Endothelial cell of umbilical vein (primary cell): ENCODE measurements at regions not wholly inside any gene's neighbourhood (a gene's known extent, or its start where the extent isn't known, plus 50 kb on each side); places are given as distances from the start of the nearest gene placed in this dataset.

Experiments used
- BruUV-seq: library from RNA; stranded (reverse); fragments of 400-500 nt; replicated peaks from 2 replicates; lab custom pipeline; 2021; lab: Mats Ljungman, UMichigan
- CTCF ChIA-PET: fragments of 300-600, 350-600 bp; sonication (Branson Sonifier 250); formaldehyde crosslinking; loops from one replicate; lab custom pipeline; 2021; ENCODE audit warnings: antibody characterized with exemption, inconsistent platforms; lab: Charles Lee
- POLR2A ChIA-PET: fragments of 300-600, 350-600 bp; sonication (Branson Sonifier 250); formaldehyde crosslinking; loops from one replicate; lab custom pipeline; 2021; ENCODE audit warnings: antibody characterized with exemption, inconsistent platforms; lab: Charles Lee
- DNase-seq: peaks from one replicate; pipeline ENCODE4 v3.0.0-alpha.2; 2011; ENCODE audit warnings: low read depth, low spot score
- FAIRE-seq: peaks from 2 replicates; lab custom pipeline; 2011; peaks lifted over from hg19 to GRCh38; lab: Jason Lieb, UNC
- H2AFZ ChIP-seq: 2 replicates; pipeline ENCODE4 v1.6.0; 2012; ENCODE audit warnings: low read depth, low read length, control low read depth, inconsistent platforms
- H3K27ac ChIP-seq: 2 replicates; pipeline ENCODE4 v1.5.1; 2011; ENCODE audit warnings: low read depth, mild to moderate bottlenecking, control low read depth, low read length, moderate library complexity; ENCODE audit not compliant: insufficient read depth
- H3K27me3 ChIP-seq, 2 experiments: 2 replicates each; pipeline versions ENCODE4 v1.6.0 to v1.6.1; 2011; ENCODE audit warnings: low read length in 2 of 2, mixed read lengths in 1 of 2; ENCODE audit not compliant: control insufficient read depth in 2 of 2, insufficient read depth in 2 of 2
- H3K36me3 ChIP-seq, 2 experiments: 2 replicates in 1 of 2; 3 replicates in 1 of 2; pipeline ENCODE4 v1.5.1; 2011; ENCODE audit warnings: low read length in 2 of 2, mild to moderate bottlenecking in 1 of 2, moderate library complexity in 1 of 2; ENCODE audit not compliant: control insufficient read depth in 2 of 2, insufficient read depth in 2 of 2; ENCODE audit errors: extremely low read depth in 1 of 2
- H3K4me1 ChIP-seq: 3 replicates; pipeline ENCODE4 v1.5.1; 2011; ENCODE audit warnings: mild to moderate bottlenecking, low read length; ENCODE audit not compliant: control insufficient read depth, insufficient read depth; ENCODE audit errors: extremely low read depth
- H3K4me2 ChIP-seq: 2 replicates; pipeline ENCODE4 v1.6.1; 2011; ENCODE audit warnings: low read length, control low read depth, mixed read lengths; ENCODE audit not compliant: insufficient read depth
- H3K4me3 ChIP-seq, 3 experiments: fragments of 200-600 bp in 1 of 3; sonication (generic), shearing (Covaris generic) in 1 of 3; replicated peaks in 1 of 3; 2 replicates each; pipeline ENCODE4 v1.5.1; 2011 to 2016; ENCODE audit warnings: control low read depth in 3 of 3, low read length in 3 of 3, mild to moderate bottlenecking in 2 of 3, inconsistent platforms in 1 of 3, low read depth in 1 of 3, moderate library complexity in 1 of 3; ENCODE audit not compliant: insufficient read depth in 1 of 3
- H3K79me2 ChIP-seq: 2 replicates; pipeline ENCODE4 v1.6.0; 2012; ENCODE audit warnings: low read length, inconsistent platforms; ENCODE audit not compliant: control insufficient read depth, insufficient read depth
- H3K9ac ChIP-seq: replicated peaks from 2 replicates; pipeline ENCODE3; 2011; ENCODE audit warnings: low read length, control low read depth; ENCODE audit not compliant: insufficient read depth; ENCODE audit errors: extremely low read depth
- H3K9me1 ChIP-seq: replicated peaks from 3 replicates; pipeline ENCODE4 v1.6.0; 2011; ENCODE audit warnings: mild to moderate bottlenecking, low read length; ENCODE audit not compliant: control insufficient read depth, insufficient read depth; ENCODE audit errors: extremely low read depth
- H3K9me3 ChIP-seq: replicated peaks from 2 replicates; pipeline ENCODE4 v1.5.1; 2012; ENCODE audit warnings: low read length, inconsistent platforms; ENCODE audit not compliant: control insufficient read depth, insufficient read depth
- H4K20me1 ChIP-seq: replicated peaks from 2 replicates; pipeline ENCODE3; 2011; ENCODE audit warnings: mild to moderate bottlenecking, low read length; ENCODE audit not compliant: control insufficient read depth, insufficient read depth; ENCODE audit errors: extremely low read depth
- EZH2 ChIP-seq: IDR thresholded peaks from 2 replicates; pipeline ENCODE4 v1.6.1; 2012; ENCODE audit warnings: borderline replicate concordance, low read depth, mild to moderate bottlenecking, moderate library complexity, low read length, inconsistent platforms; ENCODE audit not compliant: severe bottlenecking
- FOS ChIP-seq: IDR thresholded peaks from 2 replicates; pipeline ENCODE4 v1.6.1; 2011; ENCODE audit warnings: mild to moderate bottlenecking, low read length, moderate library complexity, borderline replicate concordance; ENCODE audit not compliant: insufficient read depth
- GATA2 ChIP-seq: IDR thresholded peaks from 2 replicates; pipeline ENCODE4 v1.7.0; 2011; ENCODE audit warnings: low read depth, mild to moderate bottlenecking, moderate library complexity, mixed read lengths, low read length; ENCODE audit not compliant: insufficient read length, insufficient read depth
- JUN ChIP-seq: IDR thresholded peaks from 2 replicates; pipeline ENCODE4 v1.6.1; 2011; ENCODE audit warnings: borderline replicate concordance, low read depth; ENCODE audit not compliant: insufficient read length, insufficient read depth
- MYC ChIP-seq: IDR thresholded peaks from one replicate; pipeline ENCODE4 v1.6.1; 2011; ENCODE audit warnings: mild to moderate bottlenecking, low read depth, low read length
- POLR2A ChIP-seq: IDR thresholded peaks from 2 replicates; pipeline ENCODE4 v1.6.1; 2012; ENCODE audit warnings: low read depth, mild to moderate bottlenecking, control low read depth, low read length
- POLR2AphosphoS5 ChIP-seq: IDR thresholded peaks from 2 replicates; pipeline ENCODE4 v1.6.1; 2012; ENCODE audit warnings: low read depth, mild to moderate bottlenecking, control low read depth, low read length, moderate library complexity; ENCODE audit not compliant: insufficient read depth
- dilution Hi-C: fragments of 300-500 bp; cut with MboI; formaldehyde crosslinking; loops from one replicate; pipeline ENCODE4 v1.15.0; 2019; ENCODE audit warnings: low sequenced_read_pairs; ENCODE audit not compliant: extremely low pct_ligation_motif_present
- intact Hi-C: fragments of 100-400 bp; cut with micrococcal nuclease; formaldehyde crosslinking; loops from one replicate; pipeline ENCODE4 v1.10.0; 2022
- TF ChIP-seq, protein P1 (sequence below): IDR thresholded peaks from 2 replicates; pipeline ENCODE4 v1.6.1; 2011; ENCODE audit not compliant: insufficient read depth, insufficient read length
- TF ChIP-seq, protein P2 (sequence below), 2 donors: IDR thresholded peaks; 1 replicate in 1 of 2; 2 replicates in 1 of 2; pipeline ENCODE4 v1.5.1; 2011; ENCODE audit warnings: low read length in 2 of 2, mild to moderate bottlenecking in 2 of 2, moderate library complexity in 2 of 2, control low read depth in 1 of 2, inconsistent platforms in 1 of 2, low read depth in 1 of 2; ENCODE audit not compliant: insufficient read depth in 1 of 2; ENCODE audit errors: extremely low read depth in 1 of 2

DNA sequence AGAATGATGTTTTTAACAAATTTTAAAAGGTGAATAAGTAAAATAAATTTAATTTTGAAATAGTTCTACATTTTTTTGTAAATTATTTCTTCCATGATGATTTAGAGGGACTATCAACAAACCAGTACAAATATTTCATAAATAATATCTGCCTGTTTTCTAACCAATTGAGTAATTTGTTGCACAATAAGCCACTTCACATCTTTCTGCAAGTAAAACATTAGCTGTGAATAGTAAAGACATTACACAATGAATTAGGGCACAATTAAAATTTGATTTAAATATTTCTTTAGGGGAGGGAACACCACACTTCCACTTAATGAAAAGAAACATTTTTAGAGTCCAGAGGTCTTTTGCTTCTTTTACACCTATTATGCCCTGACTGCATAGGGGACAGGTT is 118.4 kb upstream of the PTPRK start:
- no peaks in the 10 kb centered on the region for H3K27me3 ChIP-seq
- no peaks in the 10 kb centered on the region for H3K9me3 ChIP-seq
- TF ChIP-seq GATA2 (no peak), EZH2 (no peak), MYC (no peak), JUN (no peak), POLR2A (no peak), FOS (no peak), POLR2AphosphoS5 (no peak)
- TF ChIP-seq, protein P1, sequence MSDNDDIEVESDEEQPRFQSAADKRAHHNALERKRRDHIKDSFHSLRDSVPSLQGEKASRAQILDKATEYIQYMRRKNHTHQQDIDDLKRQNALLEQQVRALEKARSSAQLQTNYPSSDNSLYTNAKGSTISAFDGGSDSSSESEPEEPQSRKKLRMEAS = no peak
- TF ChIP-seq, protein P2, sequence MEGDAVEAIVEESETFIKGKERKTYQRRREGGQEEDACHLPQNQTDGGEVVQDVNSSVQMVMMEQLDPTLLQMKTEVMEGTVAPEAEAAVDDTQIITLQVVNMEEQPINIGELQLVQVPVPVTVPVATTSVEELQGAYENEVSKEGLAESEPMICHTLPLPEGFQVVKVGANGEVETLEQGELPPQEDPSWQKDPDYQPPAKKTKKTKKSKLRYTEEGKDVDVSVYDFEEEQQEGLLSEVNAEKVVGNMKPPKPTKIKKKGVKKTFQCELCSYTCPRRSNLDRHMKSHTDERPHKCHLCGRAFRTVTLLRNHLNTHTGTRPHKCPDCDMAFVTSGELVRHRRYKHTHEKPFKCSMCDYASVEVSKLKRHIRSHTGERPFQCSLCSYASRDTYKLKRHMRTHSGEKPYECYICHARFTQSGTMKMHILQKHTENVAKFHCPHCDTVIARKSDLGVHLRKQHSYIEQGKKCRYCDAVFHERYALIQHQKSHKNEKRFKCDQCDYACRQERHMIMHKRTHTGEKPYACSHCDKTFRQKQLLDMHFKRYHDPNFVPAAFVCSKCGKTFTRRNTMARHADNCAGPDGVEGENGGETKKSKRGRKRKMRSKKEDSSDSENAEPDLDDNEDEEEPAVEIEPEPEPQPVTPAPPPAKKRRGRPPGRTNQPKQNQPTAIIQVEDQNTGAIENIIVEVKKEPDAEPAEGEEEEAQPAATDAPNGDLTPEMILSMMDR (IDR thresholded peaks at IDR 0.05; ENCODE audit: extremely low read depth in 1 of 2, insufficient read depth in 1 of 2, low read depth in 1 of 2, low read length in 2 of 2) = no peak
- intact Hi-C loops (no loop called here), dilution Hi-C loops (no loop called here)
- no peaks in the 10 kb centered on the region for H3K36me3 ChIP-seq
- H4K20me1 ChIP-seq = no peaks in the 10 kb centered on the region
- FAIRE-seq (no peak), DNase-seq (no peak)
- CTCF ChIA-PET = no interaction called here
- no peak overlapping the region for H3K9ac ChIP-seq
- H3K79me2 ChIP-seq = no peaks in the 10 kb centered on the region
- H3K27ac ChIP-seq = no peak overlapping the region
- H3K9me1 ChIP-seq = no peaks in the 10 kb centered on the region
- POLR2A ChIA-PET = interaction anchor here (0.9 kb wide), 1 partner anchor 17 kb away, joined by 3 read pairs; no protein-coding TSS in a partner anchor
- H3K4me3 ChIP-seq = no peak overlapping the region
- BruUV-seq = no TSS peak
- no peak overlapping the region for H2AFZ ChIP-seq
- H3K4me2 ChIP-seq = no peak overlapping the region
- H3K4me1 ChIP-seq = no peaks in the 10 kb centered on the region
